ENCODE measurements at regions not wholly inside any gene's neighbourhood (a gene's known extent, or its start where the extent isn't known, plus 50 kb on each side); places are given as distances from the start of the nearest gene placed in this dataset.
A peak's percentile ranks its signal among the peaks of the same experiment; 100 is the strongest.

GRCh38 chr22:35488513-35488912 lies 52.1 kb upstream of the RASD2 start:
- no peak for TF ChIP-seq CTCF (IDR thresholded peaks at IDR 0.05)
- ATAC-seq (ENCODE audit: low FRiP score): no peak
- DNase-seq (ENCODE audit: low spot score): no peak

DNA sequence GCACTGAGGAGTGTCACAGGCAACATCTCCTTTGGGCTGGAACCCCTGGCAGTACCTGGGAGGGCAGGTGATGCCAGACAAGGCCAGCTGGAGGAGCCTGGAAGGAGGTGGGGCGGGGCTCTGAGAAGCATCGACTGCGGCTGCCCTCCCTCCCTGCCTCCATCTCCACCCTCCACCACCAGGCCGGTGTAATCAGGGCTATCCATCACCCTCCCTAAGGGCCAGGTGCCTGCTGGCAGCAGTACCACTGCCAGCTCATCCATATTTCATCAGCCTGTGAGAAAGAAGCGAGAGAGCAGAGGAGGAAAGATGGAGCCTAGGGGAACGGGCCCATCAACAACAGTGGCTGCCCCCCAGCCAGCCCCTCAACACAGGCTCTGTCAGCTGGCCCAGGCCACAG lies 51.4 kb upstream of the RASD2 start:
- peak; percentile 79 for ATAC-seq (ENCODE audit: low FRiP score)
- no peak for TF ChIP-seq CTCF (IDR thresholded peaks at IDR 0.05)
- DNase-seq (ENCODE audit: low spot score): no peak
